NT2/D1 (cell line): ENCODE measurements at regions not wholly inside any gene's neighbourhood (a gene's known extent, or its start where the extent isn't known, plus 50 kb on each side); places are given as distances from the start of the nearest gene placed in this dataset.
"Not testable (repeated sequence)": the region's sequence is repeated elsewhere in the genome, so short reads cannot be mapped to it uniquely, and the experiment has no call there.

Experiments
- SUZ12 ChIP-seq: IDR thresholded peaks from 2 replicates; pipeline ENCODE4 v1.6.1; 2011; ENCODE audit not compliant: insufficient read length, insufficient read depth; ENCODE audit errors: extremely low read depth
- YY1 ChIP-seq: IDR thresholded peaks from 2 replicates; pipeline ENCODE4 v1.6.1; 2011; ENCODE audit not compliant: insufficient read length, insufficient read depth

GRCh38 chr22:11270981-11271380 is 4257.0 kb upstream of the OR11H1 start:
- not testable (repeated sequence) for TF ChIP-seq YY1, SUZ12
